ENCODE measurements at regions not wholly inside any gene's neighbourhood (a gene's known extent, or its start where the extent isn't known, plus 50 kb on each side); places are given as distances from the start of the nearest gene placed in this dataset.

- Histone ChIP-seq H3K36me3 (ENCODE audit: control insufficient read depth, insufficient read depth, low read length) (no peaks in the 10 kb centered on the region), H3K4me3 (ENCODE audit: extremely low read depth, insufficient read depth, low read length, poor library complexity, severe bottlenecking) (no peak overlapping the region), H3K9me3 (ENCODE audit: control insufficient read depth, low read length) (no peaks in the 10 kb centered on the region), H3K4me1 (ENCODE audit: control insufficient read depth, insufficient read depth, low read length, poor library complexity, severe bottlenecking) (no peaks in the 10 kb centered on the region), H3K27ac (ENCODE audit: low read depth, low read length, severe bottlenecking) (no peak overlapping the region)
- WGBS, 2 experiments (ENCODE audit: insufficient coverage in 2 of 2) = 75 to 90% methylated on average over 1 to 3 of the region's 5 CpGs
Measured at GRCh38 chr14:34231626-34232025, 230.4 kb downstream of the SPTSSA start.

- WGBS, 2 experiments (ENCODE audit: insufficient coverage in 2 of 2) = 96 to 100% methylated on average over 3 to 4 of the region's 7 CpGs
Measured at GRCh38 chr14:34229140-34229539, 232.9 kb downstream of the SPTSSA start.

GRCh38 chr14:34228650-34228976 lies 233.4 kb downstream of the SPTSSA start:
- no peaks in the 10 kb centered on the region for H3K9me3 ChIP-seq (ENCODE audit: control insufficient read depth, low read length)
- H3K27ac ChIP-seq (ENCODE audit: low read depth, low read length, severe bottlenecking) = no peak overlapping the region
- no peaks in the 10 kb centered on the region for H3K36me3 ChIP-seq (ENCODE audit: control insufficient read depth, insufficient read depth, low read length)
- no peaks in the 10 kb centered on the region for H3K4me1 ChIP-seq (ENCODE audit: control insufficient read depth, insufficient read depth, low read length, poor library complexity, severe bottlenecking)
- H3K4me3 ChIP-seq (ENCODE audit: extremely low read depth, insufficient read depth, low read length, poor library complexity, severe bottlenecking) = no peak overlapping the region
- WGBS, 2 experiments (ENCODE audit: insufficient coverage in 2 of 2) = 81 to 92% methylated on average over 5 of the region's 5 CpGs

More at GRCh38 chr14:34229140-34229539, 232.9 kb downstream of the SPTSSA start:
- Histone ChIP-seq H3K9me3 (ENCODE audit: control insufficient read depth, low read length) (no peaks in the 10 kb centered on the region), H3K4me3 (ENCODE audit: extremely low read depth, insufficient read depth, low read length, poor library complexity, severe bottlenecking) (no peak overlapping the region), H3K4me1 (ENCODE audit: control insufficient read depth, insufficient read depth, low read length, poor library complexity, severe bottlenecking) (no peaks in the 10 kb centered on the region), H3K27ac (ENCODE audit: low read depth, low read length, severe bottlenecking) (no peak overlapping the region), H3K36me3 (ENCODE audit: control insufficient read depth, insufficient read depth, low read length) (no peaks in the 10 kb centered on the region)

GRCh38 chr14:34227834-34228649 lies 234.0 kb downstream of the SPTSSA start:
- Histone ChIP-seq H3K27ac (ENCODE audit: low read depth, low read length, severe bottlenecking) (no peak overlapping the region), H3K4me1 (ENCODE audit: control insufficient read depth, insufficient read depth, low read length, poor library complexity, severe bottlenecking) (no peaks in the 10 kb centered on the region), H3K9me3 (ENCODE audit: control insufficient read depth, low read length) (no peaks in the 10 kb centered on the region), H3K4me3 (ENCODE audit: extremely low read depth, insufficient read depth, low read length, poor library complexity, severe bottlenecking) (no peak overlapping the region), H3K36me3 (ENCODE audit: control insufficient read depth, insufficient read depth, low read length) (no peaks in the 10 kb centered on the region)
- 36% methylated on average over 20 to 22 of the region's 22 CpGs for WGBS, 2 experiments (ENCODE audit: insufficient coverage in 2 of 2)

GRCh38 chr14:34224221-34224620 lies 237.8 kb downstream of the SPTSSA start:
- no peak overlapping the region for H3K4me3 ChIP-seq (ENCODE audit: extremely low read depth, insufficient read depth, low read length, poor library complexity, severe bottlenecking)
- H3K9me3 ChIP-seq (ENCODE audit: control insufficient read depth, low read length) = no peaks in the 10 kb centered on the region
- no peaks in the 10 kb centered on the region for H3K36me3 ChIP-seq (ENCODE audit: control insufficient read depth, insufficient read depth, low read length)
- H3K4me1 ChIP-seq (ENCODE audit: control insufficient read depth, insufficient read depth, low read length, poor library complexity, severe bottlenecking) = no peaks in the 10 kb centered on the region
- no peak overlapping the region for H3K27ac ChIP-seq (ENCODE audit: low read depth, low read length, severe bottlenecking)

- no peaks in the 10 kb centered on the region for H3K4me1 ChIP-seq (ENCODE audit: control insufficient read depth, insufficient read depth, low read length, poor library complexity, severe bottlenecking)
- 65 to 72% methylated on average over 2 of the region's 3 CpGs for WGBS, 2 experiments (ENCODE audit: insufficient coverage in 2 of 2)
- H3K27ac ChIP-seq (ENCODE audit: low read depth, low read length, severe bottlenecking) = no peak overlapping the region
- no peaks in the 10 kb centered on the region for H3K36me3 ChIP-seq (ENCODE audit: control insufficient read depth, insufficient read depth, low read length)
- no peaks in the 10 kb centered on the region for H3K9me3 ChIP-seq (ENCODE audit: control insufficient read depth, low read length)
- no peak overlapping the region for H3K4me3 ChIP-seq (ENCODE audit: extremely low read depth, insufficient read depth, low read length, poor library complexity, severe bottlenecking)
Measured at GRCh38 chr14:34223373-34224148, 238.5 kb downstream of the SPTSSA start.

GRCh38 chr14:34222867-34223266 lies 239.2 kb downstream of the SPTSSA start:
- Histone ChIP-seq H3K4me1 (ENCODE audit: control insufficient read depth, insufficient read depth, low read length, poor library complexity, severe bottlenecking) (no peaks in the 10 kb centered on the region), H3K36me3 (ENCODE audit: control insufficient read depth, insufficient read depth, low read length) (no peaks in the 10 kb centered on the region), H3K9me3 (ENCODE audit: control insufficient read depth, low read length) (no peaks in the 10 kb centered on the region), H3K4me3 (ENCODE audit: extremely low read depth, insufficient read depth, low read length, poor library complexity, severe bottlenecking) (no peak overlapping the region), H3K27ac (ENCODE audit: low read depth, low read length, severe bottlenecking) (no peak overlapping the region)
- WGBS, 2 experiments (ENCODE audit: insufficient coverage in 2 of 2) = 83 to 89% methylated on average over 2 to 4 of the region's 6 CpGs

GRCh38 chr14:34222122-34222521 lies 239.9 kb downstream of the SPTSSA start:
- no peak overlapping the region for H3K4me3 ChIP-seq (ENCODE audit: extremely low read depth, insufficient read depth, low read length, poor library complexity, severe bottlenecking)
- H3K9me3 ChIP-seq (ENCODE audit: control insufficient read depth, low read length) = no peaks in the 10 kb centered on the region
- WGBS, 2 experiments (ENCODE audit: insufficient coverage in 2 of 2) = no CpG with 5 or more reads among the region's 3 CpGs
- no peak overlapping the region for H3K27ac ChIP-seq (ENCODE audit: low read depth, low read length, severe bottlenecking)
- H3K4me1 ChIP-seq (ENCODE audit: control insufficient read depth, insufficient read depth, low read length, poor library complexity, severe bottlenecking) = no peaks in the 10 kb centered on the region
- no peaks in the 10 kb centered on the region for H3K36me3 ChIP-seq (ENCODE audit: control insufficient read depth, insufficient read depth, low read length)

GRCh38 chr14:34220921-34221320 lies 241.1 kb downstream of the SPTSSA start:
- no peaks in the 10 kb centered on the region for H3K4me1 ChIP-seq (ENCODE audit: control insufficient read depth, insufficient read depth, low read length, poor library complexity, severe bottlenecking)
- WGBS, 2 experiments (ENCODE audit: insufficient coverage in 2 of 2) = 72 to 81% methylated on average over 7 of the region's 7 CpGs
- H3K36me3 ChIP-seq (ENCODE audit: control insufficient read depth, insufficient read depth, low read length) = no peaks in the 10 kb centered on the region
- H3K27ac ChIP-seq (ENCODE audit: low read depth, low read length, severe bottlenecking) = no peak overlapping the region
- peaks cover 4% of the 10 kb centered on the region for H3K9me3 ChIP-seq (ENCODE audit: control insufficient read depth, low read length)
- H3K4me3 ChIP-seq (ENCODE audit: extremely low read depth, insufficient read depth, low read length, poor library complexity, severe bottlenecking) = no peak overlapping the region

GRCh38 chr14:34220378-34220706 lies 241.7 kb downstream of the SPTSSA start:
- 50% methylated on average over 1 of the region's 2 CpGs; no CpG with 5 or more reads in 1 of the 2 experiments for WGBS, 2 experiments (ENCODE audit: insufficient coverage in 2 of 2)
- Histone ChIP-seq H3K27ac (ENCODE audit: low read depth, low read length, severe bottlenecking) (no peak overlapping the region), H3K9me3 (ENCODE audit: control insufficient read depth, low read length) (peaks cover 4% of the 10 kb centered on the region), H3K4me3 (ENCODE audit: extremely low read depth, insufficient read depth, low read length, poor library complexity, severe bottlenecking) (no peak overlapping the region), H3K4me1 (ENCODE audit: control insufficient read depth, insufficient read depth, low read length, poor library complexity, severe bottlenecking) (no peaks in the 10 kb centered on the region), H3K36me3 (ENCODE audit: control insufficient read depth, insufficient read depth, low read length) (no peaks in the 10 kb centered on the region)
